ENCODE measurements at regions not wholly inside any gene's neighbourhood (a gene's known extent, or its start where the extent isn't known, plus 50 kb on each side); places are given as distances from the start of the nearest gene placed in this dataset.

GRCh38 chr4:110675426-110675825 is 52.5 kb upstream of the PITX2 start:
- no peak for DNase-seq (ENCODE audit: extremely low read depth in 1 of 2, low read depth in 1 of 2)

- no peak for DNase-seq (ENCODE audit: extremely low read depth in 1 of 2, low read depth in 1 of 2)
Measured at GRCh38 chr4:110676241-110676640, 53.4 kb upstream of the PITX2 start.

DNA sequence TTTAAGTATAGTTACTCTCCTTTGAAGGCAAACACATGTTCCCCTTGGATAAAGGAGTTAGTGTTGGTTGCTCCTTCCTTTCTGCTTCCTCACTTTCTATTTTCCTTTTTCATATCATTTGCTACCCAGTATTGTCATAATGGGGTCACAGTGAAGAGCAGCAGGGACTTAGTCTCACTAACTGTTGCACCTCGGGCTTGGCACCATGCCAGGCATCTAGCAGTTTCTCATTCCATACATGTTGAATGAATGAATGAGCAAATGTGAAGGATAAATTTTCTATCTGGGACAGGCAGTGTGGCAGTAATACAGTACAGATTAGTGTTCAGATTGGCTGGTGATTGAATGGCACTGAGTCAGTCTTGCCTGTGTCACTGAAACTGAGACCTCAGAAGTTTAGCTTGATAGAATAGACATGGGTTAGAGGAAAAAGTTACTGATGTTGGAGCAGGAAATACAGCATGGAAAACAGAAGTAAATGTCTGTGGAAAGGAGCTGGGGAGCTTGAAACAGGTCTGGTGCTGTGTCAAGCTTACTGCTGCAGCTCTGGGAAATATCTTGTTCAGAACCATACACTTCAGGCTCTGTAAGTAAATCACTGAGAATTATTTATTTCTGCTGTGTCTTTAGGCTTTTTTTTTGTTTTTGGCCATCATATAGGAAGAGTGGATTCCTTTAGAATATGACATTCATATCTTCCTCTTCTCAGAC is 55.8 kb upstream of the PITX2 start:
- DNase-seq (ENCODE audit: extremely low read depth in 1 of 2, low read depth in 1 of 2): no peak

DNA sequence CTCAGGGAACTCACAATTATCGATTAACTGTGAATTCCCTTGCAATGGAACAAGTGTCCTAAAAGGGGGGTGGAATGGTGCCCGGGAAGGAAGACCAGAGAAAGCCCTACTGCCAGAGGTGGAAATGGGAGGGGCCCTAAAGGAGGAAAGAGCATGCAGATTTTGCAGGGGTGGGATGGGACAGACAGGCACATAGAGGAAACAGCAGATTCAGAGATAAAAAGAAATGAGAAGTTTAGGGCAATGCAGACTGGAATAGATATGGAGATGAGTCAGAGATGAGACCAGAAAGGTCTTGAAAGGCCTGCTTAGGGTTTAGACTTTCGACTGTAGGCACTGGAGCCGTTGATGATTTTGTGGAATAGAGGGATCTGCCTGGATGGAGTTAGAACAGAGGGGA is 57.4 kb upstream of the PITX2 start:
- DNase-seq (ENCODE audit: extremely low read depth in 1 of 2, low read depth in 1 of 2): no peak

DNA sequence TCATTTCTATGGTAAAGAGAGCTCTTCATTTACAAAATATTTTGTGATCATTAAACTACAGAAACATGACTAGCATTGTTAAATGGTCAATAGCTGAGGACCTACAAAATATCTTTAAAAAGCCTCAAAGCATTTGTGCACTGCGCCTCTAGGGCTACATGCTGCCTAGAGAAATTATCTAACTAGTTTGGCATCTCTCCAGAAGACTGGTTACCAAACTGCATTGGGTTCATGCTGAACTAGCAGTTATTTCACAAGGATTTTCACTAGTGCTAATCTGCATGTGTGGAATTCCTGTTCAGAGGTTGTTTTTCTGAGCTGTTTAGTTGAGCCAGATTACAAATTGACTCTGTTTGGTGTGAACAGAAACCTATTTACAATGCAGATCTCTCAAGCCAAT is 58.5 kb upstream of the PITX2 start:
- no peak for DNase-seq (ENCODE audit: extremely low read depth in 1 of 2, low read depth in 1 of 2)

DNA sequence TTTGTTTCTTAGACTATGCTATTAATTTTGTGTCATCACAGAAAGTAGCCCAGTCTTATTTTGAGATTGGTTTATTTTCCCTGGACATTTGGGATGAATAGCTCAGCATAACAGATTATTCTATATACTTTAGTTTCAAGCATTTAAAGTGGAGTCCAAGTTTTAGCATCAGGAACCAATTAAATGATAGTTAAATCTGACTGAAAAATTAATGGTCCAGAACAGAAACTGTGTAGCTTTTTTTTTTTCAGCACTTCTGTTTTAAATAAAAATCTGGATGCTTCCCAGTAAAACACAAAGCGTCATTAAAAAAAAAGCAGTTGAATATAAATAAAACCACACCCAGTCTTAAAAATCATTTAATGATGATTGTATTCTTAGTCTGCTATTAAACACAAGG is 59.4 kb upstream of the PITX2 start:
- no peak for DNase-seq (ENCODE audit: extremely low read depth in 1 of 2, low read depth in 1 of 2)

DNA sequence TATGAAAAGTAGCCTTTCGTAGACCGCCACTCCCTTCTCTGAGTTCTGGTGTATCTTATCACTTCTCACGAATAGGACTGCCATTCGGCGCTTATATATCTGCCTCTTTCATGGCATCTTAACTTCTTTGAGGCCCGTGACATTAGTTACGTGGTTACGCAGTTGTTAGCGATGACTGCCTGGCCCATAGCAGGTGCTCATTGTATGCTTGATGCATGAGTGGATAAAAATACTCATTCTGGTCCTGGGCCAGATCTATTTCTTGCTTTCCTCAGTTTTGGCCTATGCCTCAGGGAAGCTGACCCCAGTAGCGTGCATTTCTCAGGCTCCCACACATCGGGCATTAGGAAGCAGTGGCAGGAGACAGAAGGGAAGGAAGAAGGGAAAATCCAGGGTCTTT is 60.7 kb upstream of the PITX2 start:
- DNase-seq (ENCODE audit: extremely low read depth in 1 of 2, low read depth in 1 of 2): no peak

- no peak for DNase-seq (ENCODE audit: extremely low read depth in 1 of 2, low read depth in 1 of 2)
Measured at GRCh38 chr4:110702326-110702725, 79.4 kb upstream of the PITX2 start.

DNA sequence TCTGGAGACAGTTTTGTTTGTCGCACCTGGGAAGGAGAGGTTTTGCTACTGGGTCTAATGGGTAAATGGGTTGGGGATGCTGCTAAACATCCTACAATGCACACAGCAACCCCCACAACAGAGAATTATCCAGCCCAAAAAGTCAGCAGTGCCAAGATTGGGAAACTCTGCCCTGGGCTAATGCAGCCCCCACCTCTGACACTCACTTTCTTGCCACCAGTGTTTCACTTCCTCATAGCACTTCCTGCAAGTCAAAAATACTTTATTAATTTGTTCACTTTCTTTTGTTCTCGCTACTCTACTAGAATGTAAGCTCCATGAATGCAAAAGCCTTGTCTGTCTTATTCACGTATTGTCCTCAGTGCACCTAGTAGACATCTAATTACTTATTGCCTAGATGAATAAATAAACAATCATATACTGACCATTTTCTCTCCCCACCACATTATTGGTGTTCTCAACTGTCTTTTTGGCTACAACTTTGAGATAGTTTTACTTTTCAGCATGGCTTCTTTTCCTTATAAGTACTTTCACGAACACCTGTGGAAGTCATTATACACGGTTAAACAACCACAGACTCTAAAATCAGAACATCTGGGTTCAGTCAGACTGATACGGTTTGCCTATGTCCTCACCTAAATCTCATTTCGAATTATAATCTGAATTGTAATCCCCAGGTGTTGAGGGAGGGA is 82.0 kb upstream of the PITX2 start:
- DNase-seq (ENCODE audit: extremely low read depth in 1 of 2, low read depth in 1 of 2): no peak

DNA sequence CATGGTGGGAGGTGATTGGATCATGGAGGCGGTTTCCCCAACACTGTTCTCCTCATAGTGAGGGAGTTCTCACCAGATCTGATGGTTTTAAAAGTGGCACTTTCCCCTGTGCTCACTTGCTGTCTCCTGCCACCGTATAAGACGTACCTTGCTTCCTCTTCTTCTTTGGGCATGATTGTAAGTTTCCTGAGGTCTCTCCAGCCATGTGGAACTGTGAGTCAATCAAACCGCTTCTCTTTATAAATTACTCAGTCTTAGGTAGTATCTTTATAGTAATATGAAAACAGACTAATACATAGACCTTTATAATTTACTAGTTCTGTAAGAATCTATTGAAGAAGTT is 82.5 kb upstream of the PITX2 start:
- no peak for DNase-seq (ENCODE audit: extremely low read depth in 1 of 2, low read depth in 1 of 2)

DNA sequence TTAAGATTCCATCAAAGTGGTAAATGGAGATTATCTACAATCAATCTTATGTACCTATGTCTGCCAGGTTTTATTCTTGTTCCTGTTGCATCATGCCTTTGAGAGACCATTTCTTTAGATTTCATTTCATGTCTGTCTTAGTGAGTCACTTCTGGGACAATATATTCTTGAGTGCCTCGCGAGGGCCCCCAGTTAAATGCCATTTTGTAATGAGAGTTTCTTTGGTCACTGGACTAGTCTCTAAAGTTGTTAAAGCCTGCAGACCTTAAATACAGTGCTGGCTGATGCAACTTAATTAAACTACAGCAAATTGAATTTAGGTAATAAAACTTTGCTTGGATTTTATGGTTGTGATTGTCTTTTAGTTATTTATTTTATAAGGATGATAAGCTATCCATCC is 87.2 kb upstream of the PITX2 start:
- DNase-seq (ENCODE audit: extremely low read depth in 1 of 2, low read depth in 1 of 2): no peak

GRCh38 chr4:110712486-110712885 is 89.6 kb upstream of the PITX2 start:
- no peak for DNase-seq (ENCODE audit: extremely low read depth in 1 of 2, low read depth in 1 of 2)

- no peak for DNase-seq (ENCODE audit: extremely low read depth in 1 of 2, low read depth in 1 of 2)
Measured at GRCh38 chr4:110730318-110730717, 107.4 kb upstream of the PITX2 start.

DNA sequence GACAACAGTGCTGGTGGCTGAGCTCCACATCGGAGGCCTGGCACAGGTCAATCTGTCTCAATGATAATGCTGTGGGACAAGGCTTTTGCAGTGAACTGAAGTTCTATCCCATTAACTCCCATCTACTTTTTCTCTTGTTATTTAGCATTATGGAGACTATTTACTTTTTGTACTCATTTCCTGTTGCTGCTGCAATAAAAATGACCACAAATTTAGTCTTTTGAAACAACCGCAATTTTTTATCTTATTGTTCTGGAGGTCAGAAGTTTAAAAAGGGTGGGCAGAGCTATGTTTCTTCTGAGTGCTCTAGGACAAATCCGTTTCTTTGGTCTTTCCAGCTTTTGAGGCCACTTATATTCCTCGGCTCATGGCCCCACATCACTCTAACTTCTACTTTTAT is 111.0 kb upstream of the PITX2 start:
- DNase-seq (ENCODE audit: extremely low read depth in 1 of 2, low read depth in 1 of 2): no peak

DNA sequence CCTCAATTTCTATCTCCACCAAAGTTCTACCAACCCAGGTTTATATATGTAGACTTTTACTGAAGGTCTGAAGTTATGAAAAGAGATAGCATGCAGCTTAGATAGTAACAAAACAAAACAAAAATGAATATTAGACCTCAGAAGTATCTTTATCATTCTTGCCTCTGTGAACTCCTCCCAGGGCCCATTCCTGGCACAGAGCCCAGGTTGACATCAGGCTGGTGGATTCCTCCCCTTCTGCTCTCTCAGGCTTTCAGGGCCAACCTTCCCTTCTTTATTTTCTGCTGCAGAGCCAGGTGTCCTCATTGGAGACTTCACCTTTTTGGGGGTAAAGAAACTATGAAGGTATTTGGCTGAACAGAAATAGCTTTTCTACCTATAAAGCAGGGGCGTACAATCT is 112.8 kb upstream of the PITX2 start:
- no peak for DNase-seq (ENCODE audit: extremely low read depth in 1 of 2, low read depth in 1 of 2)

- no peak for DNase-seq (ENCODE audit: extremely low read depth in 1 of 2, low read depth in 1 of 2)
Measured at GRCh38 chr4:110737931-110738330, 115.1 kb upstream of the PITX2 start.

- DNase-seq (ENCODE audit: extremely low read depth in 1 of 2, low read depth in 1 of 2): no peak
Measured at GRCh38 chr4:110742143-110742542, 119.3 kb upstream of the PITX2 start.

DNA sequence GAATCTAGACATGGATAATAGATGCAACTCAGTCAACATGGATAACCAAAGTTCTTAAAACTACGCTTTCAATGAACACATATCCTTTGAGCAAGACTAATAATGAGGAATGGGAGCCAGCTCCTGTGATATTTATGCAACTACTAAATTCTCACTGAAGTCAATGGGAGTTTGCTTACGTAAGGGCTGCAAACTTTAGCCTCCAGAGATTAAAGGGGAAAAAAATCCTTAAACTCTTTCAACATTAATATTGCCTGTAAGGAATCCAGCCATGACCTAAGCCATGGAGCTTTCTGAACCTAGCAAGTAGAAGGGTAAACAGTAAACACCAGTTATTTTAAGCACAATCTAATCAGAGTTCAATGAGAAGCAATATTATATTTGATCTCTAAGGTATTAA is 125.2 kb upstream of the PITX2 start:
- DNase-seq (ENCODE audit: extremely low read depth in 1 of 2, low read depth in 1 of 2): no peak

GRCh38 chr4:110751183-110751582 is 128.3 kb upstream of the PITX2 start:
- DNase-seq (ENCODE audit: extremely low read depth in 1 of 2, low read depth in 1 of 2): no peak

DNA sequence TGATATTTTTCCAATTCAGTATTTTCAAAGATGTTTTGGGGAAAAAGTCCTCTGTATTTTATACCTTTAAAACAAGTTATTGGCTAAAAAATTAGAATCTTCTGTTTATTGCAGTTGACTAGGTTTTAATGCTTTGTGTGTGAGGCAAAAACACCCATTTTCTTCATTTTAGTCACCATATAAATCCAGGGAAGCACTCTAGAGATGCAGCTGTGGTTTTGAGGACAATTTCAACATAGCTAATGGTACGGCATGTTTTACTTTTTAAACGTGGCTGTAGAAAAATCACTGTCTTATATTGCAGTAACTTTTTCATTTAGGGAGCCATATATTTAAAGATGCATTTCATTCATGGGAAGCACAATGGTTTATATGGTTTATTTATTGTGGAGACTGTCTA is 129.1 kb upstream of the PITX2 start:
- DNase-seq (ENCODE audit: extremely low read depth in 1 of 2, low read depth in 1 of 2): no peak

DNA sequence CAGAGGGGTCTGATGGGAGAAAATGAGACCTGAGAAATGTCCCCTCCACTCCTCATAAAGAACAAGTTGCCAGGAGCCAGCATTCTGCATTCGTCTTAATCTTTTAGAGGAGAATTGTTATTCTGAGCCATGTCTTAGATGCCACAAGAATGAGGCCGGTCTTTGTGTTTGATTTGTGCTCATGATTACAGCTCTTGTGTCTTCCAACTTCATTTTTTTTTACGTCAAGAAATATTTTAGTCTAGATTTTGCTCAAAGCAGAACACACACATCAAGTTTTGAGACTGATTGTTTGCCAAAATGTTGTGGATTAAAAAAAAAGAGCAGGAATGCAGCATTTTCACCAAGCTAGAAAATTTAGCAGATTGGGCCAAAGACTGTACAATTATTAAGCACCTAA is 130.6 kb upstream of the PITX2 start:
- DNase-seq (ENCODE audit: extremely low read depth in 1 of 2, low read depth in 1 of 2): no peak

DNA sequence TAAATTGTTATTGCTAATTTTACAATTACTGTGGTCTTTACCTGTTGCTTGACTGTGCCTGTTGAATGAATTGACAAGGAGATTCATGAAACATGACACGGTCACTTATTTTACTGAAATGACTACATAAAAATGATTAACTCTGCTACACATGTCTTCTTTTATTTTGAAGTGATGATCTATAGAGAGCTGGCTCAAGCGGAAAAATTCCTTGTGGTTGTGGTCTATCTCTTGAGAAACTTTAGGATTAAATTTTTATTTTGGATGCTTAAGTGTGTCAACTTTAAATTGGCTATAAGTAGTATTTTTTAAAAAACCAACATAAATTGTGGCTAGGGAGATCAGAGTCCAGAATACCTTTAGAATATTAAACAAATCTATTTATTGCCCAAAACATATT is 131.8 kb upstream of the PITX2 start:
- DNase-seq (ENCODE audit: extremely low read depth in 1 of 2, low read depth in 1 of 2): no peak

- no peak for DNase-seq (ENCODE audit: extremely low read depth in 1 of 2, low read depth in 1 of 2)
Measured at GRCh38 chr4:110769578-110769977, 146.7 kb upstream of the PITX2 start.

Data from stimulated activated CD8-positive, alpha-beta memory T cell treated with anti-CD3 and anti-CD28 coated beads, Interleukin-7, amount 100 ng/mL, for 48 hours (primary cell).